GM11168 (cell line): ENCODE measurements at regions not wholly inside any gene's neighbourhood (a gene's known extent, or its start where the extent isn't known, plus 50 kb on each side); places are given as distances from the start of the nearest gene placed in this dataset.
"Not testable (repeated sequence)": the region's sequence is repeated elsewhere in the genome, so short reads cannot be mapped to it uniquely, and the experiment has no call there.

Experiments used
- in situ Hi-C: fragments of 300-500 bp; cut with MboI; formaldehyde crosslinking; loops from one replicate; pipeline ENCODE4 v1.12.0; 2022; ENCODE audit warnings: low sequenced_read_pairs; ENCODE audit not compliant: unreplicated experiment

DNA sequence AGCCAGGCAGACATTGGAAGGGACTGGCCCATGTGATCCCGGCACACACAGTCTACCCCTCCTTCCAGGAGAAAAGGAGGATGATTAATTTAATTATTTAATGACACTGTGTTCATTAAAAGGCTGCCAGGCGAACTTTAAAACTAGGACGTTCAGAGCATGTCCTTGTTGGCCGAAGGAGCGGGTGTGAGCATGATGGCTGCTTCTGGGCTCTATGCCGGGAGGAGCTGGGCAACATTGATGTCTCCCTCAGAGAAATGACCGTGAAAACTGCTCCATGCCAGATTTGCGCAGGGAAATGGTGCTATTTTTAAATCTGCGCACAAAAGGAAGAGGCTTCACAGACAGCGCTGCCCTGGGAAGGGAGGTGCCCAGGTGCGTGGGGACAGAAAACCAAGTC, 284.9 kb upstream of the IRX4 start:
- in situ Hi-C loops = no loop called here

DNA sequence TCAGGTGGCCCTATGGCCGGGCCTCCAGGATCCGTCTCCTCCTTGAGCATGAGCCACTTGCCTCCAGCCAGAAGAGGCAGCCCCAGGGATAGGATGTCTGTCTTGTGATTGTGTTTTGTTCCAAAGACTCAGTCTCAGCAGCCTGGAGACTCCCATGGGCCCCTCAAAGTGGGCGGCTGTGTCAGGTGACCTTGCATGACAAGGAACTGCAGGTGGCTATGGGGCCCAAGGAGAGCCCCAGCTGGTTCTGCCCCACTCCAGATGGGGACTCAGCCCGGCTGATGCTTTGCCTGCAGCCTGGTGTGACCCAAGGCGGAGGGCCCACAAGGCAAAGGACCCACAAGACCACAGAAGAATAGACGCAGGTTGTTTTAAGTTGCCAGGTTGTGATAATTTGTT, 284.3 kb upstream of the IRX4 start:
- in situ Hi-C loops = no loop called here

DNA sequence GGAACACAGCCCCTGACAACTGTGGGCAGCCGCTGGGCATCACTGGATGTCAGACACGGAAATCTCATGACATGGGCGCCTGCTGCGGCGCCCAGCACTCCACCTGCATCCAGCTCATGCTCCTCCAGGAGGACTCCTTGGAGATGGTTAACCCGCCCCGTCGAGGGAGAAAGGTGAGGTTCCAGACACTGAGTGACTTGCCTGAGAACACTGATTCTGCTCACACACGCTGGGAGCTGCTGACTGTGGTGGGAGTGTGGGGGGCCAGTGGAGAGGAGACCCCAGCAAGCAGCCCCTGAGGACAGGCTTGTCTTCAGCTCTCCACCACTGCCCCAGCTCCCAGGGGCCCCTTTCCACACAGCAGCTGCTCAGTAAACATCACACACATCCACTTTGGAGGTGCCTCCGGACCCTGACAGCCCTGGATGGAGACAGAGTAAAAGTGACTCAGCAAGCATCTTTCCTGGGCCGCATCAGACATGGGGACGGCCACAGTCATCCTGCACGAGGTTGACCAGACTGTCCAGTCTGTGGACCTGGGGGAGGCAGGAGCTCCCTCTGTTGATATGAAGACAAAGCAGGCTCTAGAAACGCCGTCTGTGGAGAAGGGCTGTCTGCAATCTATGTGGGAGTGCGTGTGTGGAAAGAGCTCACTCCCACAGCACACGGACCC, 283.7 kb upstream of the IRX4 start:
- in situ Hi-C loops = no loop called here

DNA sequence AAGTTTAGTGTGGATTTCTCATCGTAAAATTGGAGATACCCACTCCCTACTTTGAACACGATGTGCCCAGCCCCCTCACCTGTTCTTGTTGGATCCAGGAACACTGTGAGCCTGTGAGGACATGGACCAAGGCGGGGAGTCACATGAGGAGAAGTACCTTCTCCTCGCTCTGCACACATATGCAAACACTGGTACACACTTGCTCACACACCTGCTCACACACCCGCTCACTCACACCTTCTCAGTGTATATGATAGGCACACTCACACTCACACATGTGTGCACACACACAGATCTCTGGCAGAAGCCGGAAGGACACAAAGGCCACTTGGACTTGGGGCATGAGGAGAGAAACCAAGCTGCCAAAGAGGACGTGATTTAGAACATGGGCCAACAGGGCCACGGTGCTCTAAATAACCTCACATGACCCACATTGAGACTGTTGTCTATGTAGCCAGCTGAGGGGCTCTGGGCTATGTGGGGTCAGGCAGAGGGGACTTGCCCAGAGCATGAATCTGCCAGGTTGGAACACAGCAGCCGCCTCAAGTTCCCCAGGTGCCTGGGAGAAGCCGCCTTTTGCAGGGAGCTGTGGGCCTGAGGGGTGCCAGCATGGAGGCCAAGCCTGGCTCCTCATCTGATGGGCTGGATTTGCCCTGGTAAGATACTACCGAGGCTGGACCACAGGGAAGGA, 283.0 kb upstream of the IRX4 start:
- in situ Hi-C loops = no loop called here

DNA sequence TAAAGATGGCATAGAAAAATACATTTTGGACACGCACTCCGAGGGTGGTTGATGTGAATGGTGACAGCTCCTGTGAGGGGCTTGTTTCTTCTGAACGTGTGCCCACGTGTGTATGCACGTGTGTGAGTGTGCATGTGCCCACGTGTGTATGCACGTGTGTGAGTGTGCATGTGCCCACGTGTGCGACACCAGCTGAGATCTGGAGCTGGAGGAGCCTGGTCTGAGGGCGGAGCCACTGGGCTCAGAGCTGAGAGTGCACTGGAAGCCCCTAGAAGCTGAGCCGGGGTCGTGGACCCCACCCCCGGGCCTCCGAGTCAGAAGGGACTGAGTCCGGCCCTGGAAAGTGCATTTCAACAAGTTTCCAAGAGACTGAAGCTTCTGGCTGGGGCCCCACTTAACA, 282.5 kb upstream of the IRX4 start:
- in situ Hi-C loops = no loop called here

DNA sequence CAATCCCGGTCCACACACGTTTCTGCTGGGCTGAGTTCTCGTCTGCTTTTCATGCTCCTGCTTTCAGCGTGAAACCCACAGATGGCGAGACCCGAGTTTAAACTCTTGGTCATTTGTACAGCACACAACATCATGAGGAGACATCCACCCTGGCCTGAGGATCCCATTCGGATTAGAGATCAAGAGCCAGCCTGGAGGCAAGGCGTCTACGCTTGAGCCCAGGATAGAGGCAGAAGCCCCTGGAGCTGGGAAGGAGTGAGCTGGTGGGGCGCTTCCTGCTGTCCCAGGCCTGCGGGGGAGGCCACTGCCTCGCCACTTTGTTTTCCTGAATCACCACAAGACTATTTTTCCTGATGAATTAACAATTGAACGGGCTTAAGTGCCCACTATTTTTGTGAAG, 281.9 kb upstream of the IRX4 start:
- in situ Hi-C loops = no loop called here

DNA sequence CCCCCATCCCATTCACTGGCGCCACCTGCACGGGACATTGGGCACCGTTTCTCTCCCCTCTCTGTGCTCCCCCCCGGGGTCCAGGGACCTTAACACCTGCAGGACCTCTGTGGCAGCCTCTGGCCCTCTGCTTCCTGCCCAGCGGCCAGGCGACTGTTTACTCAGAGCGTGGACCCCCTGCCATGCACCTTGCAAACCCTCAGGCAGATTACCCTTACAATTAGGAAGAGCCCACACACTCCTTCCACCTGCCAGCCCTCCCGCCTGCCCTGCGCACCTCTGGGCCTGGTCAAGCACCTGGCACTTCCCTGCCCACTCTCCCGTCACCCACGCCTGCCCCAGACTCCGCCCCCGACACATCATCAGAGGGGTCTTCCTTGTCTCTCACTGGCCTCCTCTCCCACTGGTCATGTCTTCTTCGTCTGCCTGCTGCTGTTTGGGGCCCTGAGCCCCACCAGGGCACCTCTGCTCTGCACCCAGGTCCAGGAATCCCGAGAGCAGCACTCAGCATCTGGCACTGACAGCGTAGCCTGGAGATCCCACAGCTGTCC, 281.3 kb upstream of the IRX4 start:
- in situ Hi-C loops = no loop called here

DNA sequence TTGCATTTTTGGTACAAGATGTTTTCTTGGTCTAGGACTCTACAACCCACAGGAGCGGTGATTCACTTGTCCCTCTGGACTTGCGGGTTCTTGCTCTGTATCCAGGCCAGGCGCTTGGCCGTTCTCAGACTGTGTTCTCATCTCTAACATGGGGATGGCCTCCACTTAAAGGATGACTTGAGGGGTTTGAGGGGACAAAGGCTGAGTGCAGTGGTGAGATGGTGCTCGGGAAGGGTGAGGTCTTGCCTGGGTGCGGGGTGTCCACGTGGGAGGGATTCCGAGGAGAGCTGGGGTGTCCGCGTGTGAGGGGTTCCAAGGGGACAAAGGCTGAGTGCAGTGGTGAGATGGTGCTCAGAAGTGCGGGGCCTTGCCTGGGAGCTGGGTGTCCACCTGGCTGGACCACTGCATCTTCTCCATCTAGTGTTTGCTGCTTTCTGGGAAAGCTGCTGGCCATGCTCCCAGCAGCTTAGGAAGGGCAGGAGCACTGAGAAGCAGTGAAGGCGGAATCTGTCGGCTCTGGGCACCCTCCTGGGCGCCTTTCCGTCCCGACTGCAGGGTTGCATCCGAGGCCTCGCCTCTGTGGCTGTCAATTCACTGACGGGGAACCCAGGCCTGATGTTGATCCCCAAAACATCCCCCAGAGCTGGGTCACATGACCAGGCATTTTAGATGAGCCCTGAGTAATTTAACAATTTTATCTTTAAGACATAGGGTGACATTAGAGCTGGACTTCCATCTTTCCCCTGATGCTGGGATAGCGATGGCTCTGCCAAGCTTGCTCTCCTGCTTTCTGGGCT, 280.5 kb upstream of the IRX4 start:
- in situ Hi-C loops = no loop called here

DNA sequence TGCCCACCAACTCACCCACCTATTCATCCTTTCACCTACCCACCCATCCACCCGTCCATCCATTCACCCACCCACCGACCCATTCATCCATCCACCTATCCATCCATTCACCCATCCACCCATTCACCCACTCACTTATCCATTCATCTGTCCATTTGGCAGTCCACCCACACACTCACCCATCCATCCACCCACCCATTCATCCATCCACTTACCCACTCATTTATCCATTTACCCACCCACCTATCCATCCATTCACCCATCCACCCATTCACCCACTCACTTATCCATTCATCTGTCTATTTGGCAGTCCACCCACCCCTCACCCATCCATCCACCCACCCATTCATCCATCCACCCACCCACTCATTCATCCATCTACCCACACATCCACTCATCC, 278.1 kb upstream of the IRX4 start:
- in situ Hi-C loops = no loop called here

DNA sequence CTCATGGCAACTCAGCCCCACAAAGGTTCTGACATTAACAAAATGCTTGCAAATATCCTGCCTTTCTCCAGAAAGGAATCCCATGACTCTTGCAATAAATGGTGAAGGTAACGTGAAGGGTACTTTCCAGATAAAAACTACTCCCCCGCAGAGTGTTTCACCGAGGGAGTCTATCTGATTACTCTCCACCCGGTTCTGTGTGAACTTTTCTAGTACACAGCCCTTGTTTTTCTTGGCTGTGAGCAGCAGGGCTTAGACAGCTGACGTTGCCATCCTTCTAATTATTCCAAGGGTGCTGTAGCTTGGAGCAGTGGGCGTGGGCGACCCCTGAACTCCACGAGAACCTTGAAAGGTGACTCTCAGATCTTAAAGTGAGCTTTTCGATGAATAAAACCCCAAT, 276.0 kb upstream of the IRX4 start:
- in situ Hi-C loops = no loop called here

DNA sequence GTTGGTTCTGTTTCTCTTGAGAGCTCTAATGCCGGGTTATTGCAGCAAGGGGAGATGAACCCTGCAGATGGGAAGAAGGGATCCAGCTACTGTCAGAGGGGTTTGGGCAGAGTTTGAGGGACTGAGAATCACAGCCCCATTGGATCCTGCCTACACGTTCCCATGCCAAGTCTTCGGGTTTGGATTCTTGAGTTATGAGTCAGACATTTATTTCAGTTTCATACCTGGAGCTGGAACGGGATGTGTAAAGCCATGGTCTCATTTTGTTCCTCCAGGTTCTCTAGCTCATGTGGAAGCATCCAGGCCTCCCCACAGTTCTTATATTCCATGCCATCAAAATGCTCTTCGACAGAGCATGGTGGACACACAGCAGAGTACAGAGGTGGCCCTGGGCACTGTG, 275.4 kb upstream of the IRX4 start:
- in situ Hi-C loops = no loop called here

DNA sequence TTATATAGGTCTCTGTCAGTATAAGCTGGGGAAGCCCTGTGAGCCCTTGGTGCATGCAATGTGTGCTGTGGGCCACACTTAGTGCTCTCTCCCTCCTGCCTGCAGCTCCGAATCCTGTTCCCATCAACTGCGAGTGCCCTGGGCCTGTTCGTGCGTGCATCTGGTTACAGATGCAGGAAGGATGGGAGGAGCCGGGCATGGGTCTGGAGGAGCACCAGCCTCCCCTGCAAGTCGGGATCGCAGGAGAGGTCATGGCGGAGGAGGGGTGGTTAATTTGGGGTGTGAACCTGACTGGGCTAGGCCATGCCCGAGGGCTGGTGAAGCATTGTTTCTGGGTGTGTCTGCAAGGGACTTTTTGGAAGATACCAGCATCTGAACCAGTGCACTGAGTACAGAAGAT, 274.6 kb upstream of the IRX4 start:
- in situ Hi-C loops = no loop called here

DNA sequence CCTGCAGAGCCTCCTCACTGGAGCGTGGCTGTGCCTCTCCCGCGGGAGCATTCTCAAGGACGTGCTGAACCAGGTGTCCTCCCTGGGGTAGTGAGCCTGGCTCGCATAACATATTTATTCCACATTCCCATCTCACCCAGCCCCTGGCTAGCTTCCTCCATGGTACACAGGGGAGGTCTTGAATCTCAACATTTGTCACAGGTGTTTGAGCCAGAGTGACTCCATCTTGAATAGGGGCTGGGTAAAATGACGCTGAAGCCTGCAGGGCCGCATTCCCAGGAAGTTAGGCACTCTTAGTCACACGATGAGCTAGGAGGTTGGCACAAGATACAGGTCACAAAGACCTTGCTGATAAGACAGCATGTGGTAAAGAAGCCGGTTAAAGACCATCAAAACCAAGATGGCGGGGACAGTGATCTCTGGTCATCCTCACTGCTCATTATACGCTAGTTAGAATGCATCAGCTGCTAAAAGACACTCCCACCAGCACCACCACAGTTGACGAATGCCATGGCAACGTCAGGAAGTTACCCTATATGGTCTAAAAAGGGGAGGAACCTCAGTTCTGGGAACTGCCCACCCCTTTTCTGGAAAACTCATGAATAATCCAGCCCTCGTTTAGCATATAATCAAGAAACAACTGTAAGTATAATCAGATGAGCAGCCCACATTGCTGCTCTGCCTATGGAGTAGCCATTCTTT, 273.8 kb upstream of the IRX4 start:
- in situ Hi-C loops = no loop called here

DNA sequence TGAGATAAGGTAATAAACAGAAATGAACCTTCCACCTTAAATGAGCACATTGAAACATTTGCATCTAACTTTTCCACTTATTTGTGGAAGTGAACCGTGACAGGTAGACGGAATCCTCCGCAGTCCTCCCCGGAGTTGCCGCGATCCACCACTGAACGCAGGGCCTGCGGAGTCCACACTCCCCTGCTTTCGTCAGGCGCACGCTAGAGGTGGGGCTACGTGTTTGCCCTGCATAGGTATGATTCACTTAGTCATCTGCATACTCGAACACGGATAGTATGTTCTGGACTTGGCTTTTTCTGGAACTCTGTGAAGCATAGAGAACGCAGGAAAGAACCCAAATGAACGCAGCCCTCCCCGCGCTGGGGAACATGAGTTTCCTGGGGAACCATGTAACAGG, 272.8 kb upstream of the IRX4 start:
- in situ Hi-C loops = no loop called here

DNA sequence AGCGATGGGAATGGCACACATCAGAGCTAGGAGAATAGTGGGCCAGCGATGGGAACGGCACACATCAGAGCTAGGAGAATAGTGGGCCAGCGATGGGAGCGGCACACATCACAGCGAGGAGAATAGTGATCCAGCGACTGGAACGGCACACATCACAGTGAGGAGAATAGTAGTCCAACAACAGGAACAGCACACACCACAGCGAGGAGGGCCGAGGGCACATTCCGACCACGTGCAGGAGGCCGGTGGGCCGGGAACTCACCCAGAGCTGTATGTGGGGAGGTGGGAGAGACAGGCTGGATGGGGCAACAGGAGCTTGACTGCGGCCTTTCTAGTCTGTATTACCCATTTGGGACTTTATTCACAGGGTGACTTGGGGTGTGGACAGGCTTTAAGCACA, 271.1 kb upstream of the IRX4 start:
- in situ Hi-C loops = no loop called here

DNA sequence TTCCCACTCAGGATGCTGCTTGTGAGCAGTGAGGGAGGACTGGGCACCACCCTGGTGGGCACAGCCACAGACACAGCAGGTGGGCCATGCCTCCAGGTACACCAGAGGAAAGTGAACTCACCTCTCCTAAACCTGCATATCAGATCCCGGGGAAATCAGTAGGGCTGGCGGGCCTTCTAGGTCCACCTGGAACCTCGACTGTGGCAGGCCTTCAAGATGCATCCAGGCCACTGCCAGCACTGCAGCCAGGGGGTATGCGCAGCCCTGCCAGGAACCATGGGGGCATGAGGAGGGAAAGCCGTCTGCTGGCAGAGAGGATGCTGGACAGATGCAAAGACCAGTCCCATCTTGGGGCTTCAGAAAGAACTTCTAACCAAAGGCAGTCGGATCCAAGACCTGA, 270.6 kb upstream of the IRX4 start:
- in situ Hi-C loops = no loop called here

DNA sequence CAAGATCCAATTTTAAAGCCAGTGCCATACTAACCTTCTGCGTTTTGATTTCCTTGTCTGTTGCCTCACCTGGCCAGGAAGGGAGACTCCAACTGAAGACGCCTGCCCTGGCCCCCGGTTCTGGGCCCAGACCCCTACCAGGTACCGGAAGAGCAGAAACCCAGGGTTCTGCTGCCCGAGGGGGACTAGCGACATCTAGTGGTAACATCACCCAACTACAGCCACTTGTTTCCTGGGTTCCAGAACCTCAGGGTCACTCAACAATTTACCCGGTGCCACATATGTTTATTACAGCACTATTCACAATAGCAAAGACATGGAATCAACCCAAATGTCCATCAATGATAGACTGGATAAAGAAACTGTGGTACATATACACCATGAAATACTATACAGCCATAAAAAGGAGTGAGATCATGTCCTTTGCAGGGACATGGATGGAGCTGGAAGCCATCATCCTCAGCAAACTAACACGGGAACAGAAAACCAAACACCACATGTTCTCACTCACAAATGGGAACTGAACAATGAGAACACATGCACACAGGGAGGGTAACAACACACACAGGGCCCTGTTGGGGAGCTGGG, 268.7 kb upstream of the IRX4 start:
- in situ Hi-C loops = not testable (repeated sequence)

DNA sequence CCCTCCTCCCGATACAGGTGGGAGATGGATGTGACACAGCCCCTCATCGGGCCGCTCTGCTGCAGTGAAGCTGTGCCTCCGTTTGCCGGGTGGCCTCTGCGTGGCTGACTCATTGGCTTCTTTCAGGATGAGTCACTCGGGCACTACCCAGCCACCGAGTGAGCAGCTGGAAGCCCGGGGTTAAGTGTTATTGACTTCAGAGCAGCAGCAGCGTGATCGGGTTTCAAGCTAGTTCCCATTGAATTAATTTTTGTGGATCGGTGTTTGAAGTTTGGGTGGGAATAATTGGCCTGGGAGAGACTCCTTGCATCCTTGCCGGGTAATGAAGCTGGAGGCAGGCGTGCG, 266.4 kb upstream of the IRX4 start:
- in situ Hi-C loops = no loop called here

DNA sequence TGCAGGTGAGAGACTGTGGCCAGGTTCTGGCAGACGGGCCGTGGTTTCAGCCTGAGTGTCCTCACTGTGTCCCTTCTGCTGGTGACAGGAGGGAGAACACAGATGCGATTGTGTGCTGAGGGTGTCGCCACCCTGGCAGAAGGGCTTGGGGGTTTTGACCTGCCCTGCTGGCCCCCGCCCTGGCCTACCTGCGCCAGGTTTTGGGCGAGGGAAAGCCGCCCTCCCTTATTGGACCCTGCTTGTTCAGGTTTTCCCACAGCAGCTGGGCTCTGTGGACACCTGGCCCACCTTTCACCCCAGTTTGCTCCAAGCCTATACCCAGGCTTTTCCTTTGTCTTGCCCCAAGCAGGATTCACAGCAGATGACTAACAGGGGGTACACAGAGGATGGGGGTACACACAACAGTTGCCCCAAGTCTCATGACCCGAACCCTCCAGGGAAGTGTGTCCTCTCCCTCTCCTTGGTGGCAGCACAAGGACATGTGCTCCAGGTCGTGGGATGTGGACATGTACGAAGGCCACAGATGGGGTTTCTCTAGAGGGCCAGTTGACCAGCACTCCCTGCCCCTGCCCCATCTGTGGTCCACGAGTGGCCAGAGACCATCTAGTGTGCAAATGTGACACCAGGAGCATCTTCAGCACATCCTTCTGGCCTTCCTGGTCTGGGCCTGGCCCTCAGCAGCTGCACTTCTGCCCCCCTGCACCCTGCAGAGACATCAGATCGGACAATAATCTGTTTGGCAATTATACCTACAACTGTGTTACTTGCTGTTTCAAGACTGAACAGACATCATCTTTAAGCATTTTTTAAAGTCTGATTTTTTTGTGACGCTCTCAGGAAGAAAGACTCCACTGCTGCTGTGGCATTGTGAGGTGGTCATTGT, 265.8 kb upstream of the IRX4 start:
- in situ Hi-C loops = no loop called here
